LHCN-M2 (cell line): ENCODE measurements at regions not wholly inside any gene's neighbourhood (a gene's known extent, or its start where the extent isn't known, plus 50 kb on each side); places are given as distances from the start of the nearest gene placed in this dataset.
A peak's percentile ranks its signal among the peaks of the same experiment; 100 is the strongest.
"Not testable (repeated sequence)": the region's sequence is repeated elsewhere in the genome, so short reads cannot be mapped to it uniquely, and the experiment has no call there.

ENCODE experiments used
- DNase-seq: peaks from one replicate; pipeline ENCODE4 v3.0.0-alpha.2; 2012; ENCODE audit warnings: low read depth

- no peak for DNase-seq
These were observed 255.2 kb upstream of the DDHD1 start for GRCh38 chr14:53408175-53408879.

DNA sequence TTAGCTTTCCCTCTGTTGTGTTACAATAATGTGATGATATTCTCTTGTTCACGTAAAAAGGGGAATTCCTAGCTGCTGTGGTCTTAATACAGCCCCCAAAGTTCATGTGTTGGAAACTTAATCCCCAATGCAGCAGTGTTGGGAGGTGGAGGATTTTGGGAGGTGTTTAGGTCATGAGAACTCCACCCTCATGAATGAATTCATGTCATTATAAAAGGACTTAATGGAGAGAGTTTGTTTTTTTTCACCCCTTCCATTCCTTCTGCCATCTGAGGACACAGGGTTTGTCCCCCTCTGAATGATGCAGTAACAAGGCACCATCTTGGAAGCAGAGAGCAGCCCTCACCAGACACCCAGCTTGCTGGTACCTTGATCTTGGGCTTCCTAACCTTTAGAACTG, 253.4 kb upstream of the DDHD1 start:
- DNase-seq, result no peak

- peak; percentile 57 for DNase-seq
These were observed 248.5 kb upstream of the DDHD1 start for GRCh38 chr14:53401646-53402045.

DNA sequence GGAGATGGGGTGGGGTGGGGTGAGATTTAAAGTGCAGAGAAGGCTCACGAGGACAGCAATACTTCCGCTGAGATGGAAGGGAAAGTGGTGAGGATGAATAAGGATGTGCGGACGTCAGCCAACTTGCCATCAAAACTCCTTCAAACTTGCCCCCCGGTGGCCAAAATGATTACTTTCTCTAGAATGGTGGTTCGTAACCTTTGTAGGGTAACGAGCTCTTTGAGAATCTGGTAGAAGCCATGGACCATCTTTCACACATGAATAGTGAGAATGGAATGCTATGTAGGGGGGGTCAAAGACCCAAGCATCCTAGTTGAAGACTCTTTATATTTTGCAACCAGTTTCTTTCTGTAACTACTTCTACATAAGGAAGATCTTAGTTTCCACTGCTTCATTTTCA, 245.9 kb upstream of the DDHD1 start:
- peak; percentile 64 for DNase-seq

- DNase-seq, result no peak
These were observed 245.5 kb upstream of the DDHD1 start for GRCh38 chr14:53398616-53399015.

- DNase-seq, result not testable (repeated sequence)
These were observed 242.1 kb upstream of the DDHD1 start for GRCh38 chr14:53395267-53395666.

DNA sequence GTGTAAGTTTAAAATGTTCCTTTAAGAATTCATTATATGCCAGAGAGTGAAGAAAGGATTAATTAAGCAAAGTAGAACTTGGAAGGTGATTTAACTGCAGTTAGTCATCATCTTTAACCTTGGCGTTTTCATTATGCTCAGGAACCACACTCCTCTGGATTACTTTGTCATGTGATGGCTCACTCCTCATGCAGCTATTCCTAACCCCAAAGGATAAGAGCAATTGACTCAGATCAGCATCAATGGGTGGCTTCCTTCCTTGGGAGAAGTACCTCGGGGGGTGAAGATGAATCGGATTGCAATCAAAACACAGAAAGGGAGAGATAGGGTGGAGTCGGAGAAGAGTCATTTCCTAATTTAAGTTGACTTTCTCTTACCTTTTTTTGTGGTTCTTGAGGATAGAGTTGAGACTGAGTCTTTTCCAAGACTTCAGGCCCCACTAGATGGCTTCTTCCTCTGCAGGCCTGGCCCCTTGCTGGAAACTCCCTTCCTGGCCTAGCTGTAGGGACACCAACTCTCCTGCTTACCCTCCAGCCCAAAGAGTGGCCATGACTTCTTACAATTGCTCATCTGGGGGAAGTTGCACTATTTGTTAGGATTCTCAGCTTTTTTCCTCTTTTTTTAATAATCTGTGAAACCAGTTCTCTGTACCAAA, 238.6 kb upstream of the DDHD1 start:
- DNase-seq, result peak; percentile 87

- peak; percentile 85 for DNase-seq
These were observed 238.0 kb upstream of the DDHD1 start for GRCh38 chr14:53391156-53391555.

GRCh38 chr14:53390008-53390407, 236.9 kb upstream of the DDHD1 start:
- DNase-seq, result no peak

GRCh38 chr14:53389202-53389601, 236.1 kb upstream of the DDHD1 start:
- no peak for DNase-seq

DNA sequence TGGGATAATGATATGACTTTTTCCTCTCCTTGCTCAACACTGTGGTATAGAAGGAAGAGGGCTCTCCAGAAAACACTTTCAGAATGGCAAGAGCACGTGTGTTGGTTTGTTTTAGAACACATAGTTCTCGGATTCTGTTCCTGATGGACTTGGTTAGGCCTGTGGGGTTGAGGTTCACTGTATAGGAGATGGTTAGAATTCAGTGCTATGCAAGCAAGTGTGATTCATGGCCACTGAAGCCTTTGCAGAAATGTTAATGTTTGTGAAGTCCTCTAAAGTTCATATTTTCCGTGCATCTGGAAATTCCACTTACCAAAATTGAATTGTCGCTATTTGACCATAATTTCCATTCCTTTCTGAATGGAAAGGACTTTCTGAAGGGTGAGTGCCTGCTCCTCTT, 233.2 kb upstream of the DDHD1 start:
- no peak for DNase-seq

DNA sequence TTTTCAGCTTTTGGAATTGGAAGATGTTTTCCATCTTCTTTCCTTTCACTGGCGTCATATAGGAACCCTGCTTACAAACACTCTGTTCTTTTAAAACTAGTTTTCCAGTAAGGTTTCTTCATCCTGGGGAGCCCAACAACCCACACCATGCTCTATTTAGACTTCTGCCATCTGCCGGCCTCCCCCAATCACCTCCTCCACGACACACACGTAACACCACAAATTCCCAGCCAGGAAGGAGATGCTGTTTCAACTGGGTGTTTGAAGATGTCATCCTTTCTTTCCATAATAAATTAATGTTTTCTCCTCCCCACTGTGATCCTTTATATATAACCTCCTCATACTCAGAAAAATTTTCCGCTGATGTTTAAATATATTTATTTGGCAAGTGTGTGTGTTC, 231.4 kb upstream of the DDHD1 start:
- DNase-seq, result no peak

- DNase-seq, result no peak
These were observed 230.9 kb upstream of the DDHD1 start for GRCh38 chr14:53384073-53384472.

DNA sequence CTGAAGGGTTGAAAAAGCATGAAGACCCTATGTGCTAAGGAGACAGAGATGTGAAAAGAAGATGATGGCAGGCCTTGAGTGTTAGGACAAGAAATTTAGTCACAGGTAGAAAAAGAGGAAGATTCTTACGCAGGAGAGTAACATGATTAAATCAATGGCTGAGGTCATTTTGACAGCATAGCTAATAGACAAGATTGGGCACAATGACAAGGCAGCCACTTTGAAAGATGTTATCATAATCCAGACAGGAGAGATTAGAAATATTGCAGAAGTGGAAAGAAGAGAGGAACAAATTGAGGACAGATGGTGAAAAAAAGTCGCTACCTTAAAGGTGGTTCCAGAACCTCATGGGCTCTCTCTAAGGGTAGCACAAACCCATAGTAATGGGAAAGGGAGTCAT, 228.8 kb upstream of the DDHD1 start:
- DNase-seq, result no peak

DNA sequence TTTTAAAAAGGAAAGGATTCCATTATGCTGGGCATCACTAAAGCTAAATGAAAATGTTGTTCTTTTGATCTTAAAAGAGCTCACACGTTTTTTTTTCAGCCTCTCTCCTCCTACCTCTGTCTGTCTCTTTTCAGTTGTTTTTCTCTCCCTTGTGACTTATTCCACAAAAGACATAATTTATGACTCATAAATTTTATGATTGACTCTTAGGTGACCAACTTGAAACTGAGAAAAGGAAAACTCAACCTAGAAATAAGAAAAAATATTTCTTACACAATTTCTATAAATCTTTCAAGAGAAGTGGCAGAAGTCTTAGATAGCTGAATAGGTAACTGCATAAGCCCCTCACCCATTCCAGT, 227.7 kb upstream of the DDHD1 start:
- DNase-seq, result no peak

GRCh38 chr14:53380052-53380866, 227.1 kb upstream of the DDHD1 start:
- DNase-seq, result no peak

- no peak for DNase-seq
These were observed 225.0 kb upstream of the DDHD1 start for GRCh38 chr14:53378142-53378541.

GRCh38 chr14:53376064-53376463, 222.9 kb upstream of the DDHD1 start:
- no peak for DNase-seq

DNA sequence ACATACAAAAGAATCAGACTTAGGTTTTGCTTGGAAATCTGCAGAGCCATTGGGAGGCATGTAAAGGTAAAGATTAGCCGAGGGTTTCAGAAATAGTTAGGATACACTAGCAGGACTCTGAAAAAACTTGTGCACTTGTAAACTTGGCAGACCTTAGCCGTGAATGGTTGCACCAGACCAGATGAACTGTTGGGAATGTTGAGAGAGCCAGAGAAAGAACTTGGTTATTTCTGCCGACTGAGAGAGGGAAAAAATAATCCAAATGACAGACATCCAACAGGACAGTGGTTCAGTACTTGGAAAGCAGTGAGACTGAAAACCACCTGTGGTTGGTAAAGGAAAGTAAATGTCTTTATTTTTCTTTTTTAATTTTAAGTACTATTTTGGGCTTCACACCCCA, 222.5 kb upstream of the DDHD1 start:
- no peak for DNase-seq

DNA sequence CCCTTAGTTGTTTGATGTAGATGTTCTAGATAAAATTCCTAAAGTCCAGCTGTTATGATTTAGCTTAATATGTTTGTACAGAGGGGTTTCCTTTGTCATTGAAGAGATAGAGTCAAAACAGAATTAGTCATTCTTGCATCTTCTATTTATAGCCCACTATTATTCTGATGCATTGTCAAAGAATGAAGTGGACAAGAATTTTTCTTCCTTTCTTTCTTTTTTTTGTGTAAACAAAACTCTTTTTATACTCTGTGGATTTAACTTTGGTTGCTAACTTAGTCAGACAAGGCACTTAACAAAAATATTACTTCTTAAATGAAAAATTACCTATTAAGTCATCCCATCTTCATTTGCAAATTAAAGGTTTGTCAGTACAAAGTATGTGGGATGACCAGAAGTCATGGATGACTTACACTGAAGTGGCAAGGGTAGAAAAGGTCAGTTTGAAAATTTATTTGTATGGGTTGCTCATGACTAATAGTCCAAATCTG, 215.6 kb upstream of the DDHD1 start:
- DNase-seq, result peak; percentile 77

- no peak for DNase-seq
These were observed 214.9 kb upstream of the DDHD1 start for GRCh38 chr14:53368066-53368465.

DNA sequence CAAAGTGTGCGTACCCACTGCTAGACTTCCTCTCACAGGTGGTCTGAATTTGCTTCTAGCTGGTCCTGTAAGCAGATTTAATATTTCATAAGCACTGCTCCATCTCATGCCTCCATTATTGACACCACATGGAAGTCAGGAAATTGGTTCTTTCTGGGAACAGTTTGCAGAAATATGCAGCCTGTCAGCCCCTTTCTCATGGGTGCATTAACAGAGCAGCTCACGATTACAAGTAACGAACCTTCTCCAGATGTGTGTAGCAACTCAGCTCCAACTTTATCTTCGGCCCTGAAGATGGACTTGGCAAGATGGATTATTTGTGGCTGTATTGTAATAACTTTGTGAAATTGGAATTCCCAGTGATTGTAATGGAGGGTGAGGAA, 214.5 kb upstream of the DDHD1 start:
- no peak for DNase-seq
